Pancreas (tissue), 10 donors: ENCODE measurements at regions not wholly inside any gene's neighbourhood (a gene's known extent, or its start where the extent isn't known, plus 50 kb on each side); places are given as distances from the start of the nearest gene placed in this dataset.

ENCODE experiments used
- ATAC-seq, 4 donors: fragments of 200-7000 bp; cut with Tn5 transposase; one replicate each; pipeline versions ENCODE4 v1.8.0 to v1.9.1; 2020; ENCODE audit warnings: mild to moderate bottlenecking in 4 of 4, moderate library complexity in 4 of 4
- DNase-seq, 6 donors: peaks; one replicate each; pipeline ENCODE4 v3.0.0-alpha.2; 2020
- FAIRE-seq: peaks from 2 replicates; lab custom pipeline; 2012; peaks lifted over from hg19 to GRCh38; lab: Jason Lieb, UNC
- H3K27ac ChIP-seq, 4 donors: fragments of 200-600 bp; sonication (generic); 1 replicate in 3 of 4; 2 replicates in 1 of 4; pipeline versions ENCODE4 v1.5.0 to v1.8.0; 2020
- H3K27me3 ChIP-seq, 4 donors: fragments of 200-600 bp; one replicate each; pipeline ENCODE4 v1.8.0; 2021
- H3K36me3 ChIP-seq, 3 donors: fragments of 200-600 bp; sonication (generic) in 1 of 3; one replicate each; pipeline versions ENCODE4 v1.5.0 to v1.8.0; 2020 to 2021
- H3K4me1 ChIP-seq, 3 donors: fragments of 200-600 bp; one replicate each; pipeline ENCODE4 v1.8.0; 2021
- H3K4me3 ChIP-seq, 4 donors: fragments of 200-600 bp; sonication (generic) in 2 of 4; one replicate each; pipeline versions ENCODE4 v1.5.0 to v1.8.0; 2020 to 2021
- H3K9me3 ChIP-seq, 4 donors: fragments of 200-600 bp; one replicate each; pipeline ENCODE4 v1.8.0; 2021
- CTCF ChIP-seq, 4 donors: fragments of 200-600 bp; sonication (generic) in 3 of 4; IDR thresholded peaks; one replicate each; pipeline versions ENCODE4 v1.5.0 to v1.8.0; 2021; ENCODE audit warnings: antibody characterized with exemption in 4 of 4
- WGBS, 2 donors: extraction: QIAGEN DNeasy Blood & Tissue Kit; methylation state at CpG; one replicate each; pipeline ENCODE4 v1.1.7; 2013; 5-methylcytosine and 5-hydroxymethylcytosine counted together
- intact Hi-C, 3 donors: fragments of 100-400 bp; cut with DNase I; formaldehyde crosslinking; loops; one replicate each; pipeline versions ENCODE4 v1.11.1 to v1.14.2; 2022
- donor health status: healthy with polysubstance abuse.
- donor health status: DM: no; HTN: no; CAD: no; lungs with moderate emphysema.
- donor health status: DM: no; HTN: no; CAD: no.
- donor health status: control.
- donor health status: control.
- donor health status: Bipolar disorder and iron deficiency.
- donor health status: DM: yes; HTN: yes; CAD: no.
- donor health status: DM: no; HTN: no; CAD: no.
- donor health status: DM: no; HTN: no; CAD: no.
- donor health status: DM: yes; HTN: yes; CAD: no.

- Histone ChIP-seq H3K4me3 (no peak overlapping the region), H3K27ac (no peak overlapping the region), H3K4me1 (no peaks in the 10 kb centered on the region), H3K27me3 (no peaks in the 10 kb centered on the region), H3K36me3 (no peaks in the 10 kb centered on the region), H3K9me3 (no peaks in the 10 kb centered on the region)
- FAIRE-seq: no peak
- 57 to 63% methylated on average over 5 of the region's 5 CpGs for WGBS, 2 donors
- TF ChIP-seq CTCF (IDR thresholded peaks at IDR 0.05): no peak
- no peak for DNase-seq
- ATAC-seq: no peak
- intact Hi-C loops: no loop called here
Observed at GRCh38 chr3:94693997-94694640, 631.3 kb downstream of the NSUN3 start.

DNA sequence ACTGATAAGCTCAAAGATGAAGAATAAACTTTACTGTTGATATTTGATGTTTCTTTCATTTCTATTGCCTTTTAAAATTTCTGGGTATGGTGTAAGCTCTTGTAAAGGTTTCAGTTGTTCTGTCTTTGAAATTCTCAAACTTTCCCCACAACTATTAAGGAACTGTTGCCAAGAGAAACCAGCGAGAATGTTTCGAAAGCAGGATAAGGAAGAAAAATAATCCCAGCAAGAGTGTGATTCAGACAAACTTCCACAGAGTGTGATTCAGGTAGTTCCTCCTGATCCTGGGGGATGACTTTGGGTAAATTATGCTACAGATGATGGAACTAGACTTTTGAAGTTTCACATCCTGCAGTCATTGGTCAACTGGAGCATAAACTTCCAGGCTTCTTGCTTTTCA, 632.0 kb downstream of the NSUN3 start:
- 74 to 86% methylated on average over 2 of the region's 2 CpGs for WGBS, 2 donors
- H3K27me3 ChIP-seq: no peaks in the 10 kb centered on the region
- H3K9me3 ChIP-seq: no peaks in the 10 kb centered on the region
- DNase-seq (no peak), FAIRE-seq (no peak), ATAC-seq (no peak)
- TF ChIP-seq CTCF (IDR thresholded peaks at IDR 0.05): no peak
- intact Hi-C loops: no loop called here
- H3K36me3 ChIP-seq: no peaks in the 10 kb centered on the region
- H3K4me3 ChIP-seq: no peak overlapping the region
- no peaks in the 10 kb centered on the region for H3K4me1 ChIP-seq
- no peak overlapping the region for H3K27ac ChIP-seq

- H3K4me1 ChIP-seq: no peaks in the 10 kb centered on the region
- WGBS, 2 donors: 39 to 50% methylated on average over 3 of the region's 3 CpGs
- intact Hi-C loops: no loop called here
Observed at GRCh38 chr3:94704467-94704866, 641.6 kb downstream of the NSUN3 start.

GRCh38 chr3:94709249-94709902, 646.5 kb downstream of the NSUN3 start:
- DNase-seq: no peak
- intact Hi-C loops: no loop called here
- no peak for FAIRE-seq
- H3K27me3 ChIP-seq: no peaks in the 10 kb centered on the region
- no peak overlapping the region for H3K27ac ChIP-seq
- H3K36me3 ChIP-seq: no peaks in the 10 kb centered on the region
- H3K4me1 ChIP-seq: no peaks in the 10 kb centered on the region
- no peaks in the 10 kb centered on the region for H3K9me3 ChIP-seq
- WGBS, 2 donors: 28 to 38% methylated on average over 1 of the region's 1 CpG
- H3K4me3 ChIP-seq: no peak overlapping the region
- no peak for TF ChIP-seq CTCF (IDR thresholded peaks at IDR 0.05)
- ATAC-seq: no peak

More at GRCh38 chr3:94704467-94704866, 641.6 kb downstream of the NSUN3 start:
- no peaks in the 10 kb centered on the region for H3K36me3 ChIP-seq
- DNase-seq (no peak), FAIRE-seq (no peak), ATAC-seq (no peak)
- TF ChIP-seq CTCF (IDR thresholded peaks at IDR 0.05): no peak
- no peaks in the 10 kb centered on the region for H3K9me3 ChIP-seq
- no peak overlapping the region for H3K27ac ChIP-seq
- no peaks in the 10 kb centered on the region for H3K27me3 ChIP-seq
- no peak overlapping the region for H3K4me3 ChIP-seq

DNA sequence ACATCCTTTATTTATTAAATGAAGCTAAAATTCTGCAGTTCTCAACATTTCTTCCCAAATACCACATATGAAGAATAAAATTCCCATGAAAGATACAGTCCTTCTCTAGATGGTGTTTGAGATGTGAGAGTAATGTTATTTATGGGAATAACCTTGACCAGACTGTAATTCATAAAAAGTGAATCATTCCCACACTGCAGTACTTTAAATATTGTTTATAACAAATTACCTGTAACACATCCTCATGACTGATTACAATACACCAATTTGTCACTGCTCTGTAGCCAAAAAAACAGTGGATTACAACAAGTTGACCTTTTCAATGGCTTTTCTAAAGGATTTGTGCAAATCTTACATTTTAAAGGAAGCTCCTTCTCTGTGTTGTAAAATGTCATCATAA, 651.3 kb downstream of the NSUN3 start:
- no peak for DNase-seq
- H3K27ac ChIP-seq: no peak overlapping the region
- H3K4me3 ChIP-seq: no peak overlapping the region
- H3K4me1 ChIP-seq: peaks cover 0 to 5% (median 0%) of the 10 kb centered on the region in 3 donors
- no peaks in the 10 kb centered on the region for H3K36me3 ChIP-seq
- no peak for ATAC-seq
- TF ChIP-seq CTCF (IDR thresholded peaks at IDR 0.05): no peak
- no peak for FAIRE-seq
- intact Hi-C loops: no loop called here
- no peaks in the 10 kb centered on the region for H3K9me3 ChIP-seq
- no peaks in the 10 kb centered on the region for H3K27me3 ChIP-seq
